ENCODE measurements at regions not wholly inside any gene's neighbourhood (a gene's known extent, or its start where the extent isn't known, plus 50 kb on each side); places are given as distances from the start of the nearest gene placed in this dataset.

DNA sequence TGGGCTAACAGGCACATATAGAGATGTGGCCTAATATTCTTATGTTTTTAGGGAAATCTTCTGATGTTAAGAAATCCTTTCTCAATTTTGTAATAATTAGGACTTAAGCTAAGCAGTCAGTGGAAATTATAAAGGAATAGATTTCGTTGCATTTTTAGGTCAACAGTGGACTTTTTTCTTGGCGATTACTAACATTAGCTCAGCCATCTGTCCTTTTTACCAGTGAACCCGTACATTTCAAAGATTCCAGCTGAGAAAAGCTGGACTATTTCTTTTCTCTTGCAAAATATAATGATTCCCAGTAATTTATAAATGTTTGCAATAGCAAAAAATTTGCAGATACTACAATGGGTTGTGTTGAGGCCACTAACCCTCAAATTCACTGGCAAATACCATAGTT is 54.9 kb upstream of the CA10 start:
- TF ChIP-seq CTCF (IDR thresholded peaks at IDR 0.05) (no peak), POLR2A (IDR thresholded peaks at IDR 0.05) (no peak)
